Right atrium auricular region (tissue), 2 donors: ENCODE measurements at regions not wholly inside any gene's neighbourhood (a gene's known extent, or its start where the extent isn't known, plus 50 kb on each side); places are given as distances from the start of the nearest gene placed in this dataset.

Source experiments
- DNase-seq: peaks from one replicate; pipeline ENCODE4 v3.0.0-alpha.2; 2019; ENCODE audit warnings: low spot score
- H3K27ac ChIP-seq, 2 donors: fragments of 200-600 bp; sonication (generic); 1 replicate in 1 of 2; 2 replicates in 1 of 2; pipeline ENCODE4 v1.5.1; 2016 to 2019
- H3K27me3 ChIP-seq, 2 donors: fragments of 200-600 bp; sonication (generic); one replicate each; pipeline versions ENCODE4 v1.5.1 to v1.6.0; 2017 to 2019
- H3K36me3 ChIP-seq: fragments of 200-600 bp; sonication (generic); one replicate; pipeline ENCODE4 v1.5.1; 2016
- H3K4me1 ChIP-seq, 2 donors: fragments of 200-600 bp; sonication (generic); one replicate each; pipeline versions ENCODE4 v1.5.1 to v1.6.0; 2017 to 2019
- H3K4me3 ChIP-seq, 2 donors: fragments of 200-600 bp; sonication (generic); 1 replicate in 1 of 2; 2 replicates in 1 of 2; pipeline ENCODE4 v1.5.1; 2017 to 2019; ENCODE audit warnings: mild to moderate bottlenecking in 1 of 2, moderate library complexity in 1 of 2
- H3K9me3 ChIP-seq, 2 donors: fragments of 200-600 bp; sonication (generic); one replicate each; pipeline ENCODE4 v1.5.1; 2019
- CTCF ChIP-seq, 2 donors: fragments of 200-600 bp; sonication (generic); IDR thresholded peaks; one replicate each; pipeline ENCODE4 v1.5.1; 2019; ENCODE audit warnings: antibody characterized with exemption in 2 of 2

GRCh38 chr1:232872284-232872683 is 67.1 kb downstream of the MAP10 start:
- TF ChIP-seq CTCF (IDR thresholded peaks at IDR 0.05): no peak
- no peak overlapping the region for H3K27ac ChIP-seq
- H3K9me3 ChIP-seq: no peaks in the 10 kb centered on the region
- DNase-seq: no peak
- H3K27me3 ChIP-seq: no peaks in the 10 kb centered on the region
- H3K4me3 ChIP-seq: no peak overlapping the region
- no peaks in the 10 kb centered on the region for H3K4me1 ChIP-seq
- no peaks in the 10 kb centered on the region for H3K36me3 ChIP-seq

GRCh38 chr1:232872738-232873137 is 67.5 kb downstream of the MAP10 start:
- no peaks in the 10 kb centered on the region for H3K27me3 ChIP-seq
- no peak overlapping the region for H3K27ac ChIP-seq
- no peak for TF ChIP-seq CTCF (IDR thresholded peaks at IDR 0.05)
- no peak for DNase-seq
- no peaks in the 10 kb centered on the region for H3K4me1 ChIP-seq
- no peaks in the 10 kb centered on the region for H3K36me3 ChIP-seq
- H3K4me3 ChIP-seq: no peak overlapping the region
- no peaks in the 10 kb centered on the region for H3K9me3 ChIP-seq

GRCh38 chr1:232873412-232873811 is 68.2 kb downstream of the MAP10 start:
- H3K36me3 ChIP-seq: no peaks in the 10 kb centered on the region
- H3K27ac ChIP-seq: no peak overlapping the region
- no peak for TF ChIP-seq CTCF (IDR thresholded peaks at IDR 0.05)
- no peaks in the 10 kb centered on the region for H3K4me1 ChIP-seq
- DNase-seq: no peak
- H3K9me3 ChIP-seq: no peaks in the 10 kb centered on the region
- H3K27me3 ChIP-seq: no peaks in the 10 kb centered on the region
- H3K4me3 ChIP-seq: no peak overlapping the region

GRCh38 chr1:232873931-232874330 is 68.7 kb downstream of the MAP10 start:
- Histone ChIP-seq H3K36me3 (no peaks in the 10 kb centered on the region), H3K27ac (no peak overlapping the region), H3K4me1 (no peaks in the 10 kb centered on the region), H3K27me3 (no peaks in the 10 kb centered on the region), H3K4me3 (no peak overlapping the region), H3K9me3 (no peaks in the 10 kb centered on the region)
- TF ChIP-seq CTCF (IDR thresholded peaks at IDR 0.05): no peak
- no peak for DNase-seq

- Histone ChIP-seq H3K4me3 (no peak overlapping the region), H3K27ac (no peak overlapping the region), H3K9me3 (no peaks in the 10 kb centered on the region), H3K36me3 (no peaks in the 10 kb centered on the region), H3K27me3 (no peaks in the 10 kb centered on the region), H3K4me1 (no peaks in the 10 kb centered on the region)
- no peak for DNase-seq
- no peak for TF ChIP-seq CTCF (IDR thresholded peaks at IDR 0.05)
These were observed 70.3 kb downstream of the MAP10 start for GRCh38 chr1:232875536-232875935.

- DNase-seq: no peak
- Histone ChIP-seq H3K27me3 (no peaks in the 10 kb centered on the region), H3K4me1 (no peaks in the 10 kb centered on the region), H3K27ac (no peak overlapping the region), H3K4me3 (no peak overlapping the region), H3K36me3 (no peaks in the 10 kb centered on the region), H3K9me3 (no peaks in the 10 kb centered on the region)
- TF ChIP-seq CTCF (IDR thresholded peaks at IDR 0.05): no peak
These were observed 71.5 kb downstream of the MAP10 start for GRCh38 chr1:232876506-232877364.
